ENCODE measurements at regions not wholly inside any gene's neighbourhood (a gene's known extent, or its start where the extent isn't known, plus 50 kb on each side); places are given as distances from the start of the nearest gene placed in this dataset.

DNA sequence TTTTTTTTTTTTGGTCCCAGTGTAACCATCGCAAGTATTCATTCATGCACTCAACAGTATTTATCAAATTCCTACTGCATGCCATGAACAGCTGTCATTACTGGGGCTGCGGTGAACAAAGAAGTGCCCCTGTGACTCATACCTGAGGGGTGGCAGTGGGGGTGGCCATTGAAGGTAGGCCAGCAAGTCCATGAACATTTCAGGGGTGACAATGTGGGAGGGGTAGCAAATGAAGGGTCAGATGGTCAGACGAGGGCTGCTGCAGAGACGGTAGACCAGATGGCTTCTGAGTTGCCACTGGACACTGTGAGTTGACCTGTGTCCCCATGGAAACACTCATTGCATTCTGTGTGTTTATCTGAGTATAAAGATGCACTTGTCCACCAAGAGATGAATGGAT lies 92.5 kb upstream of the PITRM1 start:
- TF ChIP-seq, protein P1, sequence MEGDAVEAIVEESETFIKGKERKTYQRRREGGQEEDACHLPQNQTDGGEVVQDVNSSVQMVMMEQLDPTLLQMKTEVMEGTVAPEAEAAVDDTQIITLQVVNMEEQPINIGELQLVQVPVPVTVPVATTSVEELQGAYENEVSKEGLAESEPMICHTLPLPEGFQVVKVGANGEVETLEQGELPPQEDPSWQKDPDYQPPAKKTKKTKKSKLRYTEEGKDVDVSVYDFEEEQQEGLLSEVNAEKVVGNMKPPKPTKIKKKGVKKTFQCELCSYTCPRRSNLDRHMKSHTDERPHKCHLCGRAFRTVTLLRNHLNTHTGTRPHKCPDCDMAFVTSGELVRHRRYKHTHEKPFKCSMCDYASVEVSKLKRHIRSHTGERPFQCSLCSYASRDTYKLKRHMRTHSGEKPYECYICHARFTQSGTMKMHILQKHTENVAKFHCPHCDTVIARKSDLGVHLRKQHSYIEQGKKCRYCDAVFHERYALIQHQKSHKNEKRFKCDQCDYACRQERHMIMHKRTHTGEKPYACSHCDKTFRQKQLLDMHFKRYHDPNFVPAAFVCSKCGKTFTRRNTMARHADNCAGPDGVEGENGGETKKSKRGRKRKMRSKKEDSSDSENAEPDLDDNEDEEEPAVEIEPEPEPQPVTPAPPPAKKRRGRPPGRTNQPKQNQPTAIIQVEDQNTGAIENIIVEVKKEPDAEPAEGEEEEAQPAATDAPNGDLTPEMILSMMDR (IDR thresholded peaks at IDR 0.05): no peak
- no peak for TF ChIP-seq EP300 (IDR thresholded peaks at IDR 0.05)
- TF ChIP-seq POLR2A (IDR thresholded peaks at IDR 0.05): no peak
- DNase-seq (ENCODE audit: low spot score in 2 of 2): no peak
- peaks cover 0 to 16% (median 0%) of the 10 kb centered on the region in 4 donors for H3K4me1 ChIP-seq

DNA sequence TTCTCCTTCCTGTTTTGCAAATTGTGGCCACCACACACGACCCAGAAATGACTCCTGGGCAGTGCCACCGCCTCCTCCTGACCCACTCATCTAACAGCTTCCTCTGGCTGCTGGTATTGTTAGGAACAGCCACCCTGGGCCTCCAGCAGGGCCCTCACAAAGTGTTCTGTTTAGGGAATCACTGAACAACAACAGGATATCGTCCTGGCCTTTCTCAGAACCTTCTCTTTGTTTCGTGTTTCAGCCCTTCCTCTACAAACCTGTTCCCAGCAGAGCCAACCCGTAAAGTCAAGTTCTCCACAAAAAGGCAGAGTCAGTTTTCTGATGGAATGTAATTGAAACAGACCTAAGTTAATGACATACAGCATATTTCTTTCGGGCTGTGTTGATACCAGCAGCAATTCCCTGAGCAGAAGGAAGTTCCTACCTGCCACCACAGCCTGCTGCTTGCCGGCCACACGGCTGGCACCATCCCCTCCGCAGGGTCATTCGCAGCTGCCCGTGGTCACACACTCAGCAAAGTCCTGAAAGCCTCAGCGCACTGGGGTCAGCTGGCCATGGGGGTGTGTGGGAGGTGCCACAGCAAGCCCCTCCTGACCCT lies 91.7 kb upstream of the PITRM1 start:
- WGBS, 2 donors: 61 to 68% methylated on average over 12 of the region's 12 CpGs
- no peak for DNase-seq (ENCODE audit: low spot score in 2 of 2)
- no peak overlapping the region for H3K4me3 ChIP-seq
- H3K36me3 ChIP-seq: no peaks in the 10 kb centered on the region
- peaks cover 0 to 14% (median 0%) of the 10 kb centered on the region in 4 donors for H3K4me1 ChIP-seq
- no peaks in the 10 kb centered on the region for H3K27me3 ChIP-seq
- no peaks in the 10 kb centered on the region for H3K9me3 ChIP-seq
- TF ChIP-seq, protein P1 (IDR thresholded peaks at IDR 0.05): no peak
- TF ChIP-seq EP300 (IDR thresholded peaks at IDR 0.05) (peak in 1 of 2 donors; percentile 3), POLR2A (IDR thresholded peaks at IDR 0.05) (no peak)
- peak overlapping the region in 2 of 4 donors; percentile 17 to 76 for H3K27ac ChIP-seq

More for the DNA sequence above, 92.5 kb upstream of the PITRM1 start:
- no peaks in the 10 kb centered on the region for H3K9me3 ChIP-seq
- WGBS, 2 donors: 51 to 54% methylated on average over 4 of the region's 4 CpGs
- H3K27me3 ChIP-seq: no peaks in the 10 kb centered on the region
- H3K36me3 ChIP-seq: no peaks in the 10 kb centered on the region
- H3K27ac ChIP-seq: peak overlapping the region in 1 of 4 donors; percentile 76
- H3K4me3 ChIP-seq: no peak overlapping the region

DNA sequence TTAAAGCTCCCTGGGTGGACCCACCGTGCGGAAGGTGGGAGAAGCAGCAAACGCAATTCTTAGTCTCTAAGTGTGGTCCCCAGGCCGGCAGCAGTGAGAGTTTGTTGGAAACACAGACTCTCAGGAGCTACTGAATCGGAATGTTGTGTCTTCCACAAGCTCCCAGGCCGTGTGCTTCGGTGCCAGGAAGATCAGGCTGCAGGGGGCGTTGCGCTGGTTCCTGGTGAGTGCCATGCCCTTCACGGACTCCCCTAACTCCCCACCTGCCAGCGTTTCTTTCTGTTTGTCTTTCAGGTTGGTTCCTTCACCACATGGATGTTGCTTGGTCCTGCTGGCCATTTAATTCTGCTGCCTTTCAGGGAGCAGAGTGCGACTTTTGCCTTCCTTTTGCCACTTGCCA lies 91.2 kb upstream of the PITRM1 start:
- TF ChIP-seq, protein P1 (IDR thresholded peaks at IDR 0.05): no peak
- TF ChIP-seq EP300 (IDR thresholded peaks at IDR 0.05): no peak
- no peak for TF ChIP-seq POLR2A (IDR thresholded peaks at IDR 0.05)
- H3K27ac ChIP-seq: peak overlapping the region in 1 of 4 donors; percentile 76
- WGBS, 2 donors: 82% methylated on average over 11 to 12 of the region's 12 CpGs
- H3K9me3 ChIP-seq: no peaks in the 10 kb centered on the region
- H3K4me1 ChIP-seq: peaks cover 0 to 14% (median 0%) of the 10 kb centered on the region in 4 donors
- H3K4me3 ChIP-seq: no peak overlapping the region
- no peaks in the 10 kb centered on the region for H3K36me3 ChIP-seq
- DNase-seq (ENCODE audit: low spot score in 2 of 2): no peak
- no peaks in the 10 kb centered on the region for H3K27me3 ChIP-seq

DNA sequence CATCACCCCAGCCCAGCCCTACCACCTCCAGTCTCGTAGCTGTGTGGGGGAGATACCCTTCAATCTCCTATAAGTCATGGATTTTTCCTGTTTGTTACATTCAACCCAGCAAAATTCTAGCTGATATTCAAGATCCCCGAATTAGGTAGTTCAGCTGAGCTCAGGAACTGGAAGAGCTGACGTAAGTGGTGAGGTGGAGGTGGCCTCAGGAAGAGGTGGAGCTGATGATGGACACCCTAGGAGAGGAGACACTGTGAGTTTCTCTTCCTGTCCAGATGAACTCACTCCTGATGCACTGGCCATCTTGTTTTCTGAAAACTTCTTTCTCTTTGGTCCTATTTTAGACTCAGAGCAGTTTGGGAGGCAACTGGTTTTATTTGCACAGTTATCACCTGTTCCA lies 90.5 kb upstream of the PITRM1 start:
- Histone ChIP-seq H3K4me3 (no peak overlapping the region), H3K9me3 (no peaks in the 10 kb centered on the region), H3K27ac (no peak overlapping the region), H3K4me1 (peaks cover 0 to 14% (median 0%) of the 10 kb centered on the region in 4 donors), H3K27me3 (no peaks in the 10 kb centered on the region), H3K36me3 (no peaks in the 10 kb centered on the region)
- TF ChIP-seq, protein P1 (IDR thresholded peaks at IDR 0.05): no peak
- TF ChIP-seq POLR2A (IDR thresholded peaks at IDR 0.05): no peak
- no peak for TF ChIP-seq EP300 (IDR thresholded peaks at IDR 0.05)
- 64 to 65% methylated on average over 3 of the region's 3 CpGs for WGBS, 2 donors
- DNase-seq (ENCODE audit: low spot score in 2 of 2): no peak

DNA sequence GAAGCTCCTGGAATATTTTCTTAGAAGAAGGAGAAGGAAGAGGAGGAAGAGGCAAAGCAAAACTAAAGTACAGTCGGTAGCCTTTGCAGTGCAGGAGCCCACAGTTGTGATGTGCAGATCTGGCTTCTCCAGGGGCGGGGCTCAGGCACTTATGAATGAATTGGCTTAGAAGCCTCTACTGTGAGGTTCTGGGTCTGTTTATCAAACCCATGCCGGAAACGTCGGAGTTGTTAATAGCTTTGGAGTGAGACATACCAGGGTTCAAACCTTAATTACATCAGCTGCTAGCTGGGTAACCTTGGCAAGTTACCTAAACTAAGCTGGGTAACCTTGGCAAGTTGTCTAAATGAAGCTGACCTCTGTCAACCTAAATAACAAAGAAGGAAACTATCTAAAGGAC lies 89.3 kb upstream of the PITRM1 start:
- 43 to 55% methylated on average over 5 of the region's 5 CpGs for WGBS, 2 donors

More for the DNA sequence above, 89.3 kb upstream of the PITRM1 start:
- Histone ChIP-seq H3K27me3 (no peaks in the 10 kb centered on the region), H3K4me3 (no peak overlapping the region), H3K27ac (no peak overlapping the region), H3K9me3 (no peaks in the 10 kb centered on the region), H3K36me3 (no peaks in the 10 kb centered on the region), H3K4me1 (peaks cover 0 to 14% (median 0%) of the 10 kb centered on the region in 4 donors)
- DNase-seq (ENCODE audit: low spot score in 2 of 2): no peak
- TF ChIP-seq POLR2A (IDR thresholded peaks at IDR 0.05) (no peak), EP300 (IDR thresholded peaks at IDR 0.05) (no peak)
- TF ChIP-seq, protein P1 (IDR thresholded peaks at IDR 0.05): no peak
